Colonic mucosa (tissue), 4 donors: ENCODE measurements at regions not wholly inside any gene's neighbourhood (a gene's known extent, or its start where the extent isn't known, plus 50 kb on each side); places are given as distances from the start of the nearest gene placed in this dataset.

ENCODE experiments used
- DNase-seq: peaks from one replicate; pipeline ENCODE4 v3.0.0-alpha.2; 2020
- H3K27ac ChIP-seq: fragments of 200-600 bp; one replicate; pipeline ENCODE4 v1.8.0; 2021
- H3K27me3 ChIP-seq: fragments of 200-600 bp; one replicate; pipeline ENCODE4 v1.8.0; 2021
- H3K36me3 ChIP-seq: fragments of 200-600 bp; one replicate; pipeline ENCODE4 v1.8.0; 2021
- H3K4me1 ChIP-seq: fragments of 200-600 bp; one replicate; pipeline ENCODE4 v1.8.0; 2021; ENCODE audit warnings: mild to moderate bottlenecking
- H3K4me3 ChIP-seq: fragments of 200-600 bp; one replicate; pipeline ENCODE4 v1.8.0; 2021
- H3K9ac ChIP-seq, 2 donors: one replicate each; pipeline ENCODE4 v1.7.0; 2013; ENCODE audit warnings: control low read depth in 2 of 2, low read depth in 2 of 2, low read length in 2 of 2
- H3K9me3 ChIP-seq: fragments of 200-600 bp; one replicate; pipeline ENCODE4 v1.8.0; 2021
- intact Hi-C: fragments of 100-400 bp; cut with DNase I; formaldehyde crosslinking; loops from one replicate; pipeline ENCODE4 v1.14.1; 2022
- TF ChIP-seq, protein P1 (sequence below): fragments of 200-600 bp; IDR thresholded peaks from one replicate; pipeline ENCODE4 v1.8.0; 2022; ENCODE audit warnings: antibody characterized with exemption, mild to moderate bottlenecking
- donor health status: healthy.
- donor health status: DM: no; HTN: no; CAD: no.
- donor health status: DM: no; HTN: no; CAD: no.

DNA sequence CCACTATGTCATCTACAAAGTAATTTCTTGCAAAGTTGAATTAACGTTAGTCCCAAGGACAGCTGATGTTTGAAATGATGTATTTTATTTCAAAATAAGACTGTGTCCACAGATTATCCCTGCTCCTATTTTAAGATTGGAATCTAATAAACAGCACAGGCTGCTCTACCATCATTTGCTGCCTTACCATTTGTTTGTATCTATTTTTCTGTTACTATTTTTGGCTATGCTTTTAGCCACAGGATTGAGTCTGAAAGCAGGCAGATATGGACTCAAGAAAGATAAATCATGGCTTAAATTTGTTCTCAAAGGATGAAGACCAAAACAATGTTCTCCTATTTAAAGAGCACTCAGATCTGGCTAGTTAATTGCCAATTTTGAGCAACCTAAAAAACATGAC lies 105.3 kb downstream of the RGS2 start:
- Histone ChIP-seq H3K4me3 (no peak overlapping the region), H3K27ac (no peak overlapping the region), H3K9me3 (no peaks in the 10 kb centered on the region), H3K36me3 (no peaks in the 10 kb centered on the region), H3K9ac (no peak overlapping the region), H3K27me3 (no peaks in the 10 kb centered on the region), H3K4me1 (no peaks in the 10 kb centered on the region)
- no peak for DNase-seq
- intact Hi-C loops: no loop called here
- TF ChIP-seq, protein P1, sequence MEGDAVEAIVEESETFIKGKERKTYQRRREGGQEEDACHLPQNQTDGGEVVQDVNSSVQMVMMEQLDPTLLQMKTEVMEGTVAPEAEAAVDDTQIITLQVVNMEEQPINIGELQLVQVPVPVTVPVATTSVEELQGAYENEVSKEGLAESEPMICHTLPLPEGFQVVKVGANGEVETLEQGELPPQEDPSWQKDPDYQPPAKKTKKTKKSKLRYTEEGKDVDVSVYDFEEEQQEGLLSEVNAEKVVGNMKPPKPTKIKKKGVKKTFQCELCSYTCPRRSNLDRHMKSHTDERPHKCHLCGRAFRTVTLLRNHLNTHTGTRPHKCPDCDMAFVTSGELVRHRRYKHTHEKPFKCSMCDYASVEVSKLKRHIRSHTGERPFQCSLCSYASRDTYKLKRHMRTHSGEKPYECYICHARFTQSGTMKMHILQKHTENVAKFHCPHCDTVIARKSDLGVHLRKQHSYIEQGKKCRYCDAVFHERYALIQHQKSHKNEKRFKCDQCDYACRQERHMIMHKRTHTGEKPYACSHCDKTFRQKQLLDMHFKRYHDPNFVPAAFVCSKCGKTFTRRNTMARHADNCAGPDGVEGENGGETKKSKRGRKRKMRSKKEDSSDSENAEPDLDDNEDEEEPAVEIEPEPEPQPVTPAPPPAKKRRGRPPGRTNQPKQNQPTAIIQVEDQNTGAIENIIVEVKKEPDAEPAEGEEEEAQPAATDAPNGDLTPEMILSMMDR: no peak

DNA sequence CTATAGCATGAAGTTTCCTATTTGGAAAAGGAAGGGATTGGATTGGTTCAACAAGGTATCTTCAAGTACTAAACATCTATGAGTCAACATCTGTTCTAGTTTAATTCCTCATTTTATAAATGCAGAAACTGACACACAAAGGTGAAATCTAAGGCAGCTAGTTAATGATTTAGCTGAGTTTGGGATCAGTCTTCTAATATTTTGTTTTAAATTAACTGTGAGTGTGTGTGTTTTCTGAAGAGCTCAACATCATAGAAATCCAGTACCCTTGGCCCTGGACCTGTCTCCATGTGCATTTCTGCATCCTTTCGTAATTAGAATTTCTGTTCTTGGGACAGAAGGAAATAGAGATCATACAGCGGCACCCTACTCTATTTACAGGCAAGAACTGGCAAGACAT lies 105.9 kb downstream of the RGS2 start:
- TF ChIP-seq, protein P1: no peak
- no peak overlapping the region for H3K27ac ChIP-seq

DNA sequence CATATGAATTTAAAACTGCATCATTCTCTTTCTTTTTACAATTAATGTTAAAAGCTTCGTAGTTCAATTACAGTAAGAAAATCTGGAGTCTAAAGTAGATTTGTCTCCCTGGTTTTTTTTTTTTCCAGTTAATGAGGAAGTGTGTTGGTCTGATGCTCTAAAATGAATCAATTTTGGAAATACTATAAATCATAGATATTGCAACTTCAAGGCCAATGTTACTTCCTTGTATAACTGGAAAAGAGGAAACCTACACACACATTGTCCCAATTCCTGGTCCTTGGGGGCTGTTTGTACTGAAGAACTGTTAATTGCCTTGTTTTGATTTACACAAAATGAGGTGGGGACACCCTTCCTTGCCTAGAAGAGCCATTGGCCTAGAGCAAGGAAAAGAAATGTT lies 107.2 kb downstream of the RGS2 start:
- intact Hi-C loops: no loop called here
- Histone ChIP-seq H3K4me3 (no peak overlapping the region), H3K4me1 (no peaks in the 10 kb centered on the region), H3K36me3 (no peaks in the 10 kb centered on the region), H3K9ac (no peak overlapping the region), H3K27ac (no peak overlapping the region), H3K27me3 (no peaks in the 10 kb centered on the region), H3K9me3 (no peaks in the 10 kb centered on the region)
- DNase-seq: no peak
- TF ChIP-seq, protein P1: no peak

More for the DNA sequence above, 105.9 kb downstream of the RGS2 start:
- intact Hi-C loops: no loop called here
- no peaks in the 10 kb centered on the region for H3K9me3 ChIP-seq
- no peak overlapping the region for H3K9ac ChIP-seq
- H3K4me1 ChIP-seq: no peaks in the 10 kb centered on the region
- no peaks in the 10 kb centered on the region for H3K36me3 ChIP-seq
- H3K4me3 ChIP-seq: no peak overlapping the region
- no peak for DNase-seq
- no peaks in the 10 kb centered on the region for H3K27me3 ChIP-seq

DNA sequence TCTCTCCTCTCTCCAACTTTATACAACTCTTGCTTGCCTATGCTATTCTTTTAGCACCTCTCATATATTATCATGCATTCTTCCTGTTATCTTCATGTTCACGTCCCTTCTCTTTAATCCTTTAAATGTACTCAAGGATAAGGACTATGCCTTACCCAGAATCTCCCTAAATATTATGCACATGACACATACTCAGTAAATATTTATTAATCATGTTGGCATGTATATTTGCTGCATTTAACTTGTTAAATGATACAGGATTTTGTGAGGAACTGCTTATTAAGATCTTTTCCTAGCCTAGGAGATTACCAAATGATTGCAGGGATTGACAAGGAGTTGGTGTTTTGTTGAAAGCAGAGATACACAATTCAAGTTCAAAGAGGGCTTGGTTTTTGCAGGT lies 109.4 kb downstream of the RGS2 start:
- no peak overlapping the region for H3K4me3 ChIP-seq
- no peak for DNase-seq
- no peak overlapping the region for H3K27ac ChIP-seq
- intact Hi-C loops: no loop called here
- no peaks in the 10 kb centered on the region for H3K4me1 ChIP-seq
- H3K36me3 ChIP-seq: no peaks in the 10 kb centered on the region
- TF ChIP-seq, protein P1: no peak
- H3K9ac ChIP-seq: no peak overlapping the region
- no peaks in the 10 kb centered on the region for H3K27me3 ChIP-seq
- H3K9me3 ChIP-seq: no peaks in the 10 kb centered on the region

DNA sequence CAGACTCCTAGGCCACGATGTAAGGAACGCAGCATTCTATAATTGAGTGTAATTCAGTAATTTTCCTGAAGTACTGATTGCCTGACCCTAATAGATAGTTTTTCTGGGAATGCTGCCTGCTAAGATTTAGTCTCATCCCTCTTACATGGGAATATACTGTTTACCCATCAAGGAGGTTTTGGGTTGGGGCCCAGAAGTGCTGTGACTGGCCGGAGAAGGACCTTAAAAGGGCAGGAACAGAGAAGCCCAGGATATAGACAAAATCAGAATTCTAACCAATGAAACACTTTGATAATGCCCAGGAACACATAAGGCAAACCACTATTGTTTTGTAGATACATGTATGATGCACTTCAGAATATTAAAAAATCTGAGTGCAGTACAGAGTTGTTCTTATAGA lies 111.6 kb downstream of the RGS2 start:
- Histone ChIP-seq H3K4me3 (no peak overlapping the region), H3K4me1 (no peaks in the 10 kb centered on the region), H3K27ac (no peak overlapping the region), H3K9me3 (no peaks in the 10 kb centered on the region), H3K27me3 (no peaks in the 10 kb centered on the region), H3K9ac (no peak overlapping the region), H3K36me3 (no peaks in the 10 kb centered on the region)
- no peak for DNase-seq
- intact Hi-C loops: no loop called here
- TF ChIP-seq, protein P1: no peak

DNA sequence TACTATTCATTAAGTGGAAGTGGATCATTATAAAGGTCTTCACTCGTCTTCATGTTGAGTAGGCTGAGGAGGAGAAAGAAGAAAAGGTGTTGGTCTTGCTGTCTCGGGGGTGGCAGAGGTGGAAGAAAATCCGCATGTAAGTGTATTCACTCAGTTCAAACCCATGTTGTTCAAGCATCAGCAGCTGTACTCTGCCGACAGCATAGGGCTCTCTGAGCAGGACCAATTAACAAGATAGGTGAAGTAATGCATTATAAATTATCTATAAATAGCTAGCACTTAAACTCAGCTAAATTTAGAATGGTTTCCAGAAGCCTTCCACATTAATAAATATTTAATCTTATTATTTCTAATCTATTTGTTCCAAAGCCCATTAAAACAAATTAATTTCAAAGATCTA lies 116.8 kb downstream of the RGS2 start:
- intact Hi-C loops: no loop called here
- Histone ChIP-seq H3K9me3 (no peaks in the 10 kb centered on the region), H3K4me3 (no peak overlapping the region), H3K4me1 (no peaks in the 10 kb centered on the region), H3K27ac (no peak overlapping the region), H3K27me3 (no peaks in the 10 kb centered on the region), H3K36me3 (no peaks in the 10 kb centered on the region), H3K9ac (no peak overlapping the region)
- DNase-seq: no peak
- TF ChIP-seq, protein P1: no peak
